ENCODE measurements at regions not wholly inside any gene's neighbourhood (a gene's known extent, or its start where the extent isn't known, plus 50 kb on each side); places are given as distances from the start of the nearest gene placed in this dataset.

GRCh38 chr7:41133690-41134299 is 569.1 kb downstream of the INHBA start:
- TF ChIP-seq CTCF (IDR thresholded peaks at IDR 0.05): no peak
- TF ChIP-seq POLR2A (IDR thresholded peaks at IDR 0.05): no peak
